COR-L47 (cell line): ENCODE measurements at regions not wholly inside any gene's neighbourhood (a gene's known extent, or its start where the extent isn't known, plus 50 kb on each side); places are given as distances from the start of the nearest gene placed in this dataset.

Experiments used
- DNase-seq: peaks from one replicate; lab custom pipeline; 2025; lab: John Stamatoyannopoulos, UW

DNA sequence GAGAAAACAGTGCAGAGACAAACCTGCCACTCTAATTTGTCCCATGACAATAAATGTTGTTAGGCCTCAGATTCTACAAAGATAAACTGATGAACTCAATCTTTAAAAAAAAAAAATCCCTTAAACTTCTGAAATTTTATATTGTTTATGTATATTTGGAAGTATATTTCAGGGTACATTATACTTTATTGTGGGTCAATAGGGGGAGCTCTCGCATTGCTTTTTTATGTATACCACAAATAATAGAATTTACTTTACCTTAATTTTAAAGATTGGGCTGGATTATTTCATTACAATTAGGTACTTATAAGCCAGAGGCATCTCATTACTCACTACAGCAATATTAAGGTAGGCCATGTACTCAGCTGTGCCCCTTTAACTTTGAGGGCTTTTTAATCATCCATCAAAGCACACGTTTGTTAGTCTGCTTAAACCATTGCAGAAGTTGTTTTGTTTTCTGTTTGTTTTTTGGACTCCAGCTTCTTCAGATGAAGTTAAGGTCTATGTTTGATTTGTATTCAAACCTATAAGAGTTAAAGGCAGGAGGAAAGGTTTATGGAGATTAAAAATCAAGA is 56.3 kb upstream of the EYA4 start:
- DNase-seq: no peak

DNA sequence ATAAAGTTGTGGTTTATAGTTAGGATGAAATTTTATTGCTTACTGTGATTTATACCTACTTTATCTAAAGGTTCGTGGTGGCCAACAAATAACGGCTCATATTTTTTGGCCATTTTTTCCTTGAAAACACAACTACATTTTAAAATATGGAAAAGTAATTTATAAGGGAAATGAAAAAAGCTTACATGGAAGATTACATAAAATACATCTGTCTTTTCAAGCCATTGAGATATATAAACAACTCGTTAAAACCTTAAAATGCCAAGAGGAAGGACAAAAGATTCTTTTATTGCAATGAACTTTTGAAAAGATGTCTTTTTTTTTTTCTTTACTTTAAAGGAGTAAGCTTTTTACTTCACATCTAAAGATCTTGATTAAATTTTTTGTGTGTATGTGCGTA is 55.4 kb upstream of the EYA4 start:
- no peak for DNase-seq

DNA sequence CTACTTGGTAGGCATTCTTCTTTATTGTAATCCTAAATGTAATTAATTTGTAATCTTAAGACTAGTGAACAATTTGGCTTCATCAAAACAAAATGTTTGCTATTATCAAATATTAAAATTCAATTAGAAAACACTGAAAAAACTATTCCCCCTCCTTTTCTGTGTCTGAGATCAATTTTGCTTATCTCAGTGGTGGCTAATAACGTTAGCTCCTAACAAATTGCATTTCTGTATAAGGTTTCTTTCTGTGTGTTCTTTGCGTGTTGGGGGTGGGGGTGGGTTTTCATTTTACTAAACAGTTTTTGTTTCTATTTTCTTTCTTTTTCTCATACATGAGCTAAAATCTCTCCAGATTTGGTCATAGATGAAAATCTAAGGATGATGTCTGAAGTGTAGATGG is 54.0 kb upstream of the EYA4 start:
- no peak for DNase-seq

DNA sequence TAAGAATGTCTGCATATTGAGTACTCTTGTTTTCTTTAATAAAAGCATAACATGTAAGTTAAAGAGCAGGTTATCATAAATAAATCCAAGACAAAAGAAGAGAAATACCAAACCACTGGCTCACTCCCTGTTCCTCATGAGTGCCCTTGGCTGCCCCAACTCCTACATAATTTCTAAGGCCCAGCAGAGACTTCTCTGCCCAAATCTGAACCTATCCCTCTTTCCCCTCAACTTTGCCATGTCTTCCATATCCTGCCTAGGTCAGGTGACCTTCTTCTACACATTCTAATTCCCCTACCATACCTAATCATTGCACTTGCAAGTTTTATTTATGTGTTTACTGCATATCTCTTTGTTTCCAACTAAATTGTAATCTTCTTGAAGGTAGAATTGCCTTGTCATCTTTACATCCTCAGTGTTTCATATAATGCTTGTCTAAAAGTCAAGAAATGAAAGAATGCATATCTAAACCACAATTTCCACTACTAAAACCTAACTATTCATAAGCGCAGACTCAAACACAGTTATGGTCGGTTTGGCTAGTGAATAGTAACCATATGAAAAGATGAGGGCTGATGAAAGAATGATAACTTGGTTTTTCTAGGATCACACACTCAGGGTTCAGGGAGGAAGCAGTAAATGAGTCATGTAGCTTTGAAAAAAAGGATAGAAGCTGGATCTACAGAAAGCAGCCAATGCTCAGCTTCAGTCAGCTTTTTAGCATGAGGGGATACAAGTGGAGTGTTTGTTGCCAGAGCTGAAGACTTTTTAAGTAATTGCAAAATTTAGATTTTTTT is 53.3 kb upstream of the EYA4 start:
- DNase-seq: no peak

DNA sequence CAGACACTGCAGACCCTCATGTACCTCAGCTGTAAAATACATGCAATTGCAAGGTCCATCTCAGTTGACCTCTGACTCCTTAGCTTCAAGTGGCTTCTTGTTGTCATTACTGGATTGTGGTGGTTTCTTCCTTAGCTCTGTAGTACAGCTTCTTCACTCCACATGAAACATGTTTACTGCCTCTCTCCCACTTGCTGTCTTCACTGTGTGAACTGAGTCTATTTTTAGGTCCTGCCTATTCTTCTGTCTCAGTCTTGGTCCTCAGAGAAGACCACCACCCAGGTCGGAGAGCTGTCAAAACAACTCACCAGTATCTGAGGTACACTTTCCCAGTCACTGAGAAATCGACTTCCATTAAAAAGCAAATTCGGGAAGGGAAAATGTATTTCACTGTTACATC is 50.2 kb upstream of the EYA4 start:
- DNase-seq: no peak

DNA sequence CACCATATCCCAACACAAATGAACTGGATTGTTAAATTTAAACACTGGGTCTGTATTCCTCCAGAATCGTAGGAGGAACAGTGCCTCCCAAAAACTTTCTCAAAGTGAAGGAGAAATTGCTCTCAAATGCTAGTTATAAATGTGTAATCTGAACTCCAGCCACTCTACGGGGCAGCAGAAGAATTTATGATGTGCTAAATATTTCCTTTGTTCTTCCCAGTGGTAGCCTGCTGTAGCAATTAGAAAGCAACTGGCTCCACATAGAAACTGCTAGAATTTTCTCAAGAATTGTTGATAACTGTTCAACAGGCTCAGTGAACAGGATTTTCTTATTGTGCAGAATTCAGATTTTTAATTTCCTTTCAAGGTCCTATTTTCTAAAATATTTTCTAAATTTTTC is 49.8 kb upstream of the EYA4 start:
- DNase-seq: no peak
